Right lobe of liver (tissue), 6 donors: ENCODE measurements at regions not wholly inside any gene's neighbourhood (a gene's known extent, or its start where the extent isn't known, plus 50 kb on each side); places are given as distances from the start of the nearest gene placed in this dataset.

Source experiments
- ATAC-seq, 4 donors: fragments of 200-7000 bp; cut with Tn5 transposase; one replicate each; pipeline ENCODE4 v1.9.1; 2020; ENCODE audit warnings: mild to moderate bottlenecking in 4 of 4, moderate library complexity in 4 of 4
- DNase-seq, 3 donors: peaks; one replicate each; pipeline ENCODE4 v3.0.0-alpha.2; 2020
- H3K27ac ChIP-seq, 3 donors: fragments of 200-600 bp; one replicate each; pipeline ENCODE4 v1.8.0; 2022
- H3K27me3 ChIP-seq, 2 donors: fragments of 200-600 bp; one replicate each; pipeline ENCODE4 v1.8.0; 2022
- H3K36me3 ChIP-seq, 4 donors: fragments of 200-600 bp; sonication (generic) in 1 of 4; one replicate each; pipeline versions ENCODE4 v1.5.1 to v1.8.0; 2017 to 2022; ENCODE audit warnings: control low read depth in 1 of 4
- H3K4me1 ChIP-seq, 4 donors: fragments of 200-600 bp; sonication (generic) in 1 of 4; one replicate each; pipeline versions ENCODE4 v1.5.1 to v1.8.0; 2017 to 2022; ENCODE audit warnings: control low read depth in 1 of 4
- H3K4me3 ChIP-seq, 3 donors: fragments of 200-600 bp; one replicate each; pipeline ENCODE4 v1.8.0; 2022
- H3K9me3 ChIP-seq, 4 donors: fragments of 200-600 bp; sonication (generic) in 1 of 4; one replicate each; pipeline versions ENCODE4 v1.5.1 to v1.8.0; 2017 to 2022; ENCODE audit warnings: control low read depth in 1 of 4
- CTCF ChIP-seq, 4 donors: fragments of 200-600 bp in 3 of 4; fragments of 450-650 bp in 1 of 4; IDR thresholded peaks; one replicate each; pipeline versions ENCODE4 v1.5.1 to v1.8.0; 2016 to 2022; ENCODE audit warnings: antibody characterized with exemption in 4 of 4, mild to moderate bottlenecking in 2 of 4
- POLR2A ChIP-seq: fragments of 450-650 bp; IDR thresholded peaks from one replicate; pipeline ENCODE4 v1.6.1; 2017; ENCODE audit warnings: antibody characterized with exemption, mild to moderate bottlenecking
- WGBS: methylation state at CpG from one replicate; pipeline ENCODE4 v1.1.6; 2018; ENCODE audit warnings: low coverage, low lambda C conversion rate; ENCODE audit not compliant: insufficient coverage; ENCODE audit errors: missing lambda C conversion rate; 5-methylcytosine and 5-hydroxymethylcytosine counted together
- intact Hi-C, 2 donors: fragments of 100-400 bp; cut with DNase I; formaldehyde crosslinking; loops; one replicate each; pipeline versions ENCODE4 v1.11.2 to v1.14.1; 2022
- donor health status: DM: no; HTN: yes; CAD: no.
- donor health status: DM: no; HTN: no; CAD: no.
- donor health status: DM: no; HTN: no; CAD: no.
- donor health status: DM: no; HTN: yes; CAD: no.
- donor health status: DM: no; HTN: yes; CAD: no.

- intact Hi-C loops: no loop called here
- no peak for TF ChIP-seq POLR2A
- no peak for TF ChIP-seq CTCF (IDR thresholded peaks at IDR 0.05)
- no peak overlapping the region for H3K4me3 ChIP-seq
- WGBS: 80% methylated on average over 1 of the region's 6 CpGs
- peak in 1 of 4 donors; percentile 22 for ATAC-seq
- H3K9me3 ChIP-seq: peaks cover 0 to 6% (median 0%) of the 10 kb centered on the region in 4 donors
- H3K27ac ChIP-seq: no peak overlapping the region
- no peaks in the 10 kb centered on the region for H3K36me3 ChIP-seq
- H3K27me3 ChIP-seq: no peaks in the 10 kb centered on the region
- no peak for DNase-seq
- no peaks in the 10 kb centered on the region for H3K4me1 ChIP-seq
Observed at GRCh38 chr1:95754412-95754811, 520.4 kb downstream of the RWDD3 start.

GRCh38 chr1:95766036-95766435, 532.0 kb downstream of the RWDD3 start:
- Histone ChIP-seq H3K27me3 (no peaks in the 10 kb centered on the region), H3K9me3 (no peaks in the 10 kb centered on the region), H3K36me3 (no peaks in the 10 kb centered on the region), H3K4me1 (no peaks in the 10 kb centered on the region), H3K27ac (no peak overlapping the region), H3K4me3 (no peak overlapping the region)
- 36% methylated on average over 1 of the region's 1 CpG for WGBS
- ATAC-seq: no peak
- DNase-seq: no peak
- TF ChIP-seq POLR2A: no peak
- TF ChIP-seq CTCF (IDR thresholded peaks at IDR 0.05): no peak
- intact Hi-C loops: no loop called here

GRCh38 chr1:95770581-95770980, 536.6 kb downstream of the RWDD3 start:
- Histone ChIP-seq H3K4me1 (no peaks in the 10 kb centered on the region), H3K9me3 (no peaks in the 10 kb centered on the region), H3K27ac (no peak overlapping the region), H3K36me3 (no peaks in the 10 kb centered on the region), H3K27me3 (no peaks in the 10 kb centered on the region), H3K4me3 (no peak overlapping the region)
- TF ChIP-seq POLR2A (no peak), CTCF (IDR thresholded peaks at IDR 0.05) (no peak)
- ATAC-seq (no peak), DNase-seq (no peak)
- WGBS: 13% methylated on average over 2 of the region's 2 CpGs
- intact Hi-C loops: no loop called here

- Histone ChIP-seq H3K4me3 (no peak overlapping the region), H3K27ac (no peak overlapping the region), H3K9me3 (no peaks in the 10 kb centered on the region), H3K4me1 (no peaks in the 10 kb centered on the region), H3K36me3 (no peaks in the 10 kb centered on the region), H3K27me3 (no peaks in the 10 kb centered on the region)
- WGBS: 63% methylated on average over 2 of the region's 2 CpGs
- no peak for DNase-seq
- TF ChIP-seq CTCF (IDR thresholded peaks at IDR 0.05): no peak
- TF ChIP-seq POLR2A: no peak
- intact Hi-C loops: no loop called here
- ATAC-seq: no peak
Observed at GRCh38 chr1:95778217-95778616, 544.2 kb downstream of the RWDD3 start.

GRCh38 chr1:95780836-95781235, 546.8 kb downstream of the RWDD3 start:
- no peak for ATAC-seq
- H3K36me3 ChIP-seq: no peaks in the 10 kb centered on the region
- H3K4me1 ChIP-seq: no peaks in the 10 kb centered on the region
- H3K9me3 ChIP-seq: no peaks in the 10 kb centered on the region
- H3K4me3 ChIP-seq: no peak overlapping the region
- WGBS: 79% methylated on average over 3 of the region's 3 CpGs
- intact Hi-C loops: no loop called here
- TF ChIP-seq CTCF (IDR thresholded peaks at IDR 0.05) (no peak), POLR2A (no peak)
- DNase-seq: no peak
- H3K27ac ChIP-seq: no peak overlapping the region
- H3K27me3 ChIP-seq: no peaks in the 10 kb centered on the region
